H1 (cell line): ENCODE measurements at regions not wholly inside any gene's neighbourhood (a gene's known extent, or its start where the extent isn't known, plus 50 kb on each side); places are given as distances from the start of the nearest gene placed in this dataset.

Experiments
- CTCF ChIA-PET: fragments of 300-600 bp; sonication (Branson Sonifier 250); formaldehyde crosslinking; loops from one replicate; lab custom pipeline; 2021; ENCODE audit not compliant: partially characterized antibody; lab: Charles Lee
- POLR2A ChIA-PET: fragments of 300-600 bp; sonication (Branson Sonifier 250); formaldehyde crosslinking; loops from one replicate; lab custom pipeline; 2021; ENCODE audit warnings: inconsistent platforms; ENCODE audit not compliant: partially characterized antibody; lab: Charles Lee
- DNase-seq, 2 experiments: peaks; one replicate each; pipeline versions ENCODE4 v3.0.0 to v3.0.0-alpha.2; 2010 to 2022; ENCODE audit warnings: low spot score in 2 of 2, low read depth in 1 of 2, mixed read lengths in 1 of 2
- FAIRE-seq: peaks from 2 replicates; lab custom pipeline; 2011; peaks lifted over from hg19 to GRCh38; lab: Jason Lieb, UNC
- H2AFZ ChIP-seq: 2 replicates; pipeline ENCODE4 v1.8.1; 2012; ENCODE audit warnings: low read length, inconsistent platforms
- H2AK5ac ChIP-seq: 2 replicates; pipeline ENCODE4 v1.6.1; 2013; ENCODE audit warnings: low read depth, low read length
- H2BK120ac ChIP-seq: replicated peaks from 2 replicates; pipeline ENCODE3; 2013; ENCODE audit warnings: low read depth, low read length, inconsistent platforms
- H2BK12ac ChIP-seq: 2 replicates; pipeline ENCODE4 v1.6.1; 2013; ENCODE audit warnings: low read depth, low read length
- H2BK15ac ChIP-seq: 2 replicates; pipeline ENCODE4 v1.6.1; 2013; ENCODE audit warnings: low read length
- H2BK20ac ChIP-seq: 2 replicates; pipeline ENCODE4 v1.6.1; 2013; ENCODE audit warnings: low read length
- H2BK5ac ChIP-seq: 2 replicates; pipeline ENCODE4 v1.6.1; 2013; ENCODE audit warnings: low read depth, low read length
- H3K14ac ChIP-seq: 2 replicates; pipeline ENCODE4 v1.6.1; 2013; ENCODE audit warnings: inconsistent platforms; ENCODE audit not compliant: insufficient read length
- H3K18ac ChIP-seq: 2 replicates; pipeline ENCODE4 v1.6.1; 2013; ENCODE audit warnings: low read length; ENCODE audit errors: extremely low read depth
- H3K23ac ChIP-seq: 2 replicates; pipeline ENCODE4 v1.6.1; 2013; ENCODE audit warnings: inconsistent platforms; ENCODE audit not compliant: insufficient read length
- H3K23me2 ChIP-seq: 2 replicates; pipeline ENCODE4 v1.6.1; 2013; ENCODE audit warnings: low read depth, low read length
- H3K27ac ChIP-seq: 2 replicates; pipeline ENCODE4 v1.6.1; 2011; ENCODE audit warnings: low read depth, low read length, inconsistent platforms
- H3K27me3 ChIP-seq, 4 experiments: replicated peaks in 1 of 4; 1 replicate in 1 of 4; 2 replicates in 3 of 4; pipeline versions ENCODE4 v1.6.1 to v1.8.1; 2011 to 2013; ENCODE audit warnings: low read length in 3 of 4, mild to moderate bottlenecking in 3 of 4, inconsistent platforms in 2 of 4, mixed read lengths in 2 of 4, moderate library complexity in 1 of 4; ENCODE audit not compliant: control insufficient read depth in 3 of 4, insufficient read depth in 3 of 4; ENCODE audit errors: extremely low read depth in 1 of 4
- H3K36me3 ChIP-seq, 4 experiments: 2 replicates each; pipeline versions ENCODE4 v1.6.1 to v1.8.1; 2011 to 2013; ENCODE audit warnings: mild to moderate bottlenecking in 4 of 4, low read length in 3 of 4, moderate library complexity in 2 of 4, control low read depth in 1 of 4, inconsistent platforms in 1 of 4; ENCODE audit not compliant: insufficient read depth in 4 of 4, control insufficient read depth in 2 of 4
- H3K4ac ChIP-seq: replicated peaks from 2 replicates; pipeline ENCODE3; 2013; ENCODE audit warnings: low read length, low read depth, mixed read lengths, inconsistent platforms; ENCODE audit not compliant: insufficient read length
- H3K4me1 ChIP-seq, 4 experiments: replicated peaks in 1 of 4; 1 replicate in 1 of 4; 2 replicates in 3 of 4; pipeline versions ENCODE4 v1.6.1 to v1.8.1; 2011 to 2013; ENCODE audit warnings: low read length in 3 of 4, inconsistent platforms in 2 of 4, mixed read lengths in 1 of 4; ENCODE audit not compliant: insufficient read depth in 4 of 4, control insufficient read depth in 3 of 4
- H3K4me2 ChIP-seq, 2 experiments: 2 replicates each; pipeline versions ENCODE4 v1.6.1 to v1.8.1; 2011 to 2013; ENCODE audit warnings: low read depth in 2 of 2, low read length in 2 of 2, control low read depth in 1 of 2, inconsistent platforms in 1 of 2, mild to moderate bottlenecking in 1 of 2; ENCODE audit not compliant: insufficient read depth in 1 of 2
- H3K4me3 ChIP-seq, 4 experiments: fragments of 200-600, 300-600 bp in 1 of 4; sonication (generic), shearing (Covaris generic), sonication (Bioruptor Twin) in 1 of 4; 2 replicates each; pipeline versions ENCODE4 v1.5.1 to v1.8.1; 2011 to 2016; ENCODE audit warnings: low read length in 4 of 4, low read depth in 3 of 4, control low read depth in 2 of 4, inconsistent platforms in 2 of 4, mild to moderate bottlenecking in 2 of 4, mixed read lengths in 1 of 4, moderate library complexity in 1 of 4; ENCODE audit not compliant: insufficient read depth in 2 of 4; ENCODE audit errors: extremely low read depth in 1 of 4
- H3K56ac ChIP-seq: replicated peaks from 2 replicates; pipeline ENCODE3; 2013; ENCODE audit warnings: low read depth, mild to moderate bottlenecking, mixed read lengths, low read length, inconsistent platforms; ENCODE audit not compliant: insufficient read length
- H3K79me1 ChIP-seq: 2 replicates; pipeline ENCODE4 v1.6.1; 2013; ENCODE audit warnings: low read depth, low read length, control low read depth
- H3K79me2 ChIP-seq, 2 experiments: 2 replicates each; pipeline versions ENCODE4 v1.6.1 to v1.8.1; 2012 to 2013; ENCODE audit warnings: low read length in 2 of 2, mild to moderate bottlenecking in 2 of 2, inconsistent platforms in 1 of 2; ENCODE audit not compliant: insufficient read depth in 2 of 2, control insufficient read depth in 1 of 2
- H3K9ac ChIP-seq, 4 experiments: replicated peaks in 1 of 4; 1 replicate in 1 of 4; 2 replicates in 3 of 4; pipeline versions ENCODE4 v1.6.1 to v1.8.1; 2011 to 2013; ENCODE audit warnings: low read depth in 3 of 4, low read length in 3 of 4, control low read depth in 2 of 4, mild to moderate bottlenecking in 2 of 4, moderate library complexity in 2 of 4, inconsistent platforms in 1 of 4; ENCODE audit errors: extremely low read depth in 1 of 4
- H3K9me3 ChIP-seq, 2 experiments: 2 replicates each; pipeline versions ENCODE4 v1.6.1 to v1.8.1; 2012 to 2013; ENCODE audit warnings: mild to moderate bottlenecking in 2 of 2, moderate library complexity in 2 of 2, control low read depth in 1 of 2, inconsistent platforms in 1 of 2, low read depth in 1 of 2, low read length in 1 of 2, mixed read lengths in 1 of 2; ENCODE audit not compliant: insufficient read depth in 2 of 2
- H4K20me1 ChIP-seq, 2 experiments: replicated peaks in 1 of 2; 2 replicates each; pipeline versions ENCODE3 to v1.8.1; 2011 to 2013; ENCODE audit warnings: inconsistent platforms in 2 of 2, low read length in 2 of 2, mild to moderate bottlenecking in 1 of 2; ENCODE audit not compliant: insufficient read depth in 2 of 2, control insufficient read depth in 1 of 2
- H4K5ac ChIP-seq: 2 replicates; pipeline ENCODE4 v1.6.1; 2013; ENCODE audit warnings: low read length, low read depth, mixed read lengths, inconsistent platforms; ENCODE audit not compliant: insufficient read length
- H4K8ac ChIP-seq: 2 replicates; pipeline ENCODE4 v1.8.0; 2013; ENCODE audit warnings: mild to moderate bottlenecking, moderate library complexity, low read length, inconsistent platforms; ENCODE audit not compliant: insufficient read depth; ENCODE audit errors: extremely low read depth
- H4K91ac ChIP-seq: replicated peaks from 2 replicates; pipeline ENCODE3; 2013; ENCODE audit warnings: low read length, mixed read lengths, inconsistent platforms; ENCODE audit not compliant: insufficient read length
- CREB1 ChIP-seq: IDR thresholded peaks from 2 replicates; pipeline ENCODE4 v1.6.1; 2012; ENCODE audit warnings: inconsistent platforms
- CTBP2 ChIP-seq: IDR thresholded peaks from 2 replicates; pipeline ENCODE4 v1.7.0; 2011; ENCODE audit warnings: borderline replicate concordance, mild to moderate bottlenecking, moderate library complexity, mixed read lengths, low read length; ENCODE audit not compliant: insufficient read depth, insufficient read length
- GABPA ChIP-seq: IDR thresholded peaks from 2 replicates; pipeline ENCODE4 v1.6.1; 2011; ENCODE audit warnings: mild to moderate bottlenecking, low read length, moderate library complexity, borderline replicate concordance; ENCODE audit not compliant: insufficient read depth
- HDAC2 ChIP-seq, 2 experiments: fragments of 300-600 bp in 1 of 2; sonication (generic) in 1 of 2; IDR thresholded peaks; 2 replicates each; pipeline ENCODE4 v1.6.1; 2011 to 2012; ENCODE audit warnings: low read depth in 2 of 2, low read length in 2 of 2, mild to moderate bottlenecking in 2 of 2, moderate library complexity in 2 of 2, borderline replicate concordance in 1 of 2, inconsistent platforms in 1 of 2
- NRF1 ChIP-seq: IDR thresholded peaks from 2 replicates; pipeline ENCODE4 v1.6.1; 2011; ENCODE audit warnings: mild to moderate bottlenecking, low read depth, low read length, improper control_type of control experiment
- RAD21 ChIP-seq, 2 experiments: IDR thresholded peaks in 1 of 2; conservative IDR thresholded peaks in 1 of 2; 2 replicates each; pipeline ENCODE4 v1.6.1; 2011; ENCODE audit warnings: low read depth in 2 of 2, low read length in 2 of 2, improper control_type of control experiment in 1 of 2, inconsistent platforms in 1 of 2, mild to moderate bottlenecking in 1 of 2, moderate library complexity in 1 of 2
- SRF ChIP-seq: IDR thresholded peaks from 2 replicates; pipeline ENCODE4 v1.6.1; 2011; ENCODE audit warnings: mild to moderate bottlenecking, low read depth, low read length, moderate library complexity
- TAF1 ChIP-seq: IDR thresholded peaks from 2 replicates; pipeline ENCODE4 v1.6.1; 2011; ENCODE audit warnings: mild to moderate bottlenecking, low read depth, low read length
- TCF12 ChIP-seq: IDR thresholded peaks from 2 replicates; pipeline ENCODE4 v1.6.1; 2011; ENCODE audit warnings: low read depth, mild to moderate bottlenecking, low read length
- YY1 ChIP-seq: IDR thresholded peaks from 2 replicates; pipeline ENCODE4 v1.6.1; 2011; ENCODE audit warnings: low read depth, mild to moderate bottlenecking, low read length
- WGBS, 2 experiments: shearing (Covaris generic) in 1 of 2; methylation state at CpG; one replicate each; pipeline versions ENCODE4 v1.1.6 to v1.1.7; 2013 to 2015; ENCODE audit warnings: low lambda C conversion rate in 2 of 2, mixed read lengths in 2 of 2, inconsistent platforms in 1 of 2, low coverage in 1 of 2, missing lambda C conversion rate in 1 of 2; ENCODE audit not compliant: insufficient replicate concordance in 2 of 2, insufficient coverage in 1 of 2, insufficient read length in 1 of 2; ENCODE audit errors: extremely low coverage in 1 of 2, missing lambda C conversion rate in 1 of 2; 5-methylcytosine and 5-hydroxymethylcytosine counted together

DNA sequence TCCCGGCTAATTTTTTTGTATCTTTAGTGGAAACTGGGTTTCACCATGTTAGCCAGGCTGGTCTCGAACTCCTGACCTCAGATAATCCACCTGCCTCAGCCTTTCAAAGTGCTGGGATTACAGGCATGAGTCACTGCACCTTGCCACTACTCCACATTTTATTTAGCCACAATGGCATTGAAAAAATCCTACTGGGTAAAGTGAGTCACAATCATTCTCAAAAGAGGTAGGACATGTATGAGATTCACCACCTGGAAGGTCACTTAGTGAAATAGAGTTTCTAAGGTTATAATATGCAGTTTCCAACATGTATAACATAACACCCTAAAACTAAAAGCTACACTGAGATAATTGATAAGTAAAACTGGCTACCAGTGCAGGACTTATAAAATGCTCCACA is 159.2 kb downstream of the BTC start:
- Histone ChIP-seq H3K9me3 (no peaks in the 10 kb centered on the region), H2BK5ac (no peak overlapping the region), H3K23ac (no peak overlapping the region), H4K91ac (no peak overlapping the region), H2AFZ (no peak overlapping the region), H3K36me3 (no peaks in the 10 kb centered on the region), H3K27me3 (no peaks in the 10 kb centered on the region), H3K56ac (no peak overlapping the region), H4K5ac (no peak overlapping the region), H3K4ac (no peak overlapping the region), H4K8ac (no peak overlapping the region), H3K14ac (no peak overlapping the region), H3K18ac (no peak overlapping the region), H2AK5ac (no peak overlapping the region), H3K79me2 (no peaks in the 10 kb centered on the region), H2BK15ac (no peak overlapping the region), H3K4me1 (no peaks in the 10 kb centered on the region), H3K4me3 (no peak overlapping the region), H3K79me1 (no peaks in the 10 kb centered on the region), H2BK20ac (no peak overlapping the region), H3K27ac (no peak overlapping the region), H3K23me2 (no peaks in the 10 kb centered on the region), H2BK120ac (no peak overlapping the region), H3K9ac (no peak overlapping the region), H2BK12ac (no peak overlapping the region), H4K20me1 (no peaks in the 10 kb centered on the region), H3K4me2 (no peak overlapping the region)
- FAIRE-seq: no peak
- DNase-seq: no peak
- POLR2A ChIA-PET: no interaction called here
- CTCF ChIA-PET: interaction anchor here (0.5 to 2.3 kb wide), 6 partner anchors 9 to 226 kb away, joined by 3 to 5 read pairs (median 3); no protein-coding TSS in a partner anchor
- TF ChIP-seq NRF1 (no peak), TAF1 (no peak), RAD21 (IDR thresholded peaks at IDR 0.05 in 1 of 2, conservative IDR thresholded peaks at IDR 0.05 in 1 of 2; ENCODE audit: low read depth in 2 of 2, low read length in 2 of 2) (no peak), SRF (no peak), GABPA (no peak), CTBP2 (no peak), TCF12 (no peak), CREB1 (no peak), HDAC2 (IDR thresholded peaks at IDR 0.05; ENCODE audit: borderline replicate concordance in 1 of 2, low read depth in 2 of 2, low read length in 2 of 2) (no peak), YY1 (no peak)
- 91% methylated on average over 2 of the region's 2 CpGs; no CpG with 5 or more reads in 1 of the 2 experiments for WGBS, 2 experiments
